OCI-M1 (cell line): ENCODE measurements at regions not wholly inside any gene's neighbourhood (a gene's known extent, or its start where the extent isn't known, plus 50 kb on each side); places are given as distances from the start of the nearest gene placed in this dataset.
"Not testable (repeated sequence)": the region's sequence is repeated elsewhere in the genome, so short reads cannot be mapped to it uniquely, and the experiment has no call there.

Source experiments
- DNase-seq: peaks from one replicate; lab custom pipeline; 2025; lab: John Stamatoyannopoulos, UW

- DNase-seq, result peak; percentile 71
These were observed 74.0 kb upstream of the CUX1 start for GRCh38 chr7:101743241-101743994.

- DNase-seq, result no peak
These were observed 73.4 kb upstream of the CUX1 start for GRCh38 chr7:101743995-101744360.

GRCh38 chr7:101744588-101744987, 72.8 kb upstream of the CUX1 start:
- DNase-seq, result no peak

GRCh38 chr7:101746314-101746713, 71.1 kb upstream of the CUX1 start:
- no peak for DNase-seq

- no peak for DNase-seq
These were observed 70.2 kb upstream of the CUX1 start for GRCh38 chr7:101747053-101747878.

- DNase-seq, result no peak
These were observed 69.5 kb upstream of the CUX1 start for GRCh38 chr7:101747879-101748345.

- no peak for DNase-seq
These were observed 67.5 kb upstream of the CUX1 start for GRCh38 chr7:101749891-101750290.

DNA sequence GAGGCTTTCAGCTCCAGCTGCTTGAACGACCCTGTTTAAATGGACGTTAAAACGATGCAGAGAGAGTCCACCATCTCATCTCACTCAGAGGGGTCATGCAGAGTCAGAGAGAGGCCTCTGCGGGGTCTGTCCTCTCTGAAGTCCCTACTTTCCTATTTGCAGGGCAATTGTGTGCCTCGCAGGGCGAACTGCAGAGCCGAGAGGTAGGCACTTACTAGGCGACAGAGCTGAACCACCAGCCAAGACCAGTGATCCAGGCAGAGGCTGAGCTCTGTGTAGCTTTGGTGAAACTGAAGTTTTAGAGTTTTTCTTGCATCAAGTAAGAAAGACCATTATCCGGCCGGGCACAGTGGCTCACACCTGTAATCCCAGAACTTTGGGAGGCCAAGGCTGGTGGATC, 64.1 kb upstream of the CUX1 start:
- no peak for DNase-seq

DNA sequence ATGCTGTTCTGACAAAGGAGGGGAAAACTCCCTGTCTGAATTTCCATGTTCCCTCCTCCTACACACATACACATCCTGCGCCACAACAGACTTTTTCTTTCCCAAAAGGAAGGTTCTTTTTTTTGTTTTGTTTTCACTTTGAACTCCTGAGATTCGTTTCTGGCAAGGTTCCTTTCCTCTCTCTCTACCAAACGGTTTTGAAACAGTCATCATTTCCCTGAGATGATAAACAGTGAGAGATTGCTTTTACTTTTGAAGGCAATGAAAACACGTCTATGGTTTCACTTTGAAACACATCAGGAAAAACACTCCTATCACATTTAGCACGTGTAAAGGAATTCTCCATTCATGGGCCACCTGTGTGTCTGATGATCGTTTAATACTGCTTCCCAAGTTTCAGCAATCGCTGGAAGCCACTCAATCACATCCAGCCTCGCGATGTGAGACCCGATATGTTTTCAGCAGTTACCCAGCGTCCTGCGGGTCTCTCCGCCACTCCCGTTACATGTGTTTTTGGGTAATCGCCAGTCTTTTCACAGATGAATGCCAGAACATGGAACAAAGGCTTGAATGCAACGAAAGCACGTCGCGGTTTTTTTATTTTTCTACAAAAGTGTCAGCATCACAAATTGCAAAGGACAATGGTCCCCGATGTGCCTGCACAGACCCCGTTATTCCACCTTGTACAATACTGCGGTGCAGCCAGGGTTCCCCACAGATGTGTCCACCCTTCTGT, 62.8 kb upstream of the CUX1 start:
- DNase-seq, result peak; percentile 20

DNA sequence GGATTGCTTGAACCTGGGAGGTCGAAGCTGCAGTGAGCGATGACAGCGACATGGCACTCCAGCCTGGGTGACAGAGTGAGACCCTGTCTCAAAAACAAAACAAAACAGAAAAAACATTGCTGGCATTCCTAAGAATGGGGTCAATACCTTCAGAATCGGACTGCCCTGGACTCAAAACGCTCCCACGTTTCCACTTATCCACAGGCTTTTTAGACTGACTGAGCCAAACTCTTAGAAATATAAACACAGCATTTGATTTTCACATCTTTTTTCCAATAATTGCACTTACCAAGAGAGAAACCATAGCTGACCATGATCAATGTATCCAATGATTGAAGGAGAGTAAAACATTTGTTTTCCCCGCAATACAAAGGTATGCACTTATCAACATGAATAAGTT, 59.5 kb upstream of the CUX1 start:
- DNase-seq, result no peak

GRCh38 chr7:101758519-101758918, 58.9 kb upstream of the CUX1 start:
- not testable (repeated sequence) for DNase-seq

GRCh38 chr7:101764221-101764620, 53.2 kb upstream of the CUX1 start:
- DNase-seq, result no peak

- no peak for DNase-seq
These were observed 49.9 kb upstream of the CUX1 start for GRCh38 chr7:101767544-101767943.
